GM12878 (cell line): ENCODE measurements at regions not wholly inside any gene's neighbourhood (a gene's known extent, or its start where the extent isn't known, plus 50 kb on each side); places are given as distances from the start of the nearest gene placed in this dataset.

Source experiments
- KLF5 ChIP-seq: fragments of 450-650 bp; IDR thresholded peaks from 2 replicates; pipeline ENCODE4 v1.6.1; 2014; ENCODE audit warnings: mild to moderate bottlenecking; ENCODE audit not compliant: partially characterized antibody
- RFX5 ChIP-seq: IDR thresholded peaks from 2 replicates; pipeline ENCODE4 v1.6.1; 2011; ENCODE audit warnings: low read depth, low read length, improper control_type of control experiment
- TF ChIP-seq, protein P1 (sequence below): fragments of 150-350 bp; IDR thresholded peaks from 2 replicates; pipeline ENCODE4 v1.6.1; 2014; ENCODE audit warnings: mild to moderate bottlenecking, low read depth, low read length
- TF ChIP-seq, protein P2 (sequence below): IDR thresholded peaks from 2 replicates; pipeline ENCODE4 v1.6.1; 2011; ENCODE audit warnings: mild to moderate bottlenecking, low read depth, low read length, moderate library complexity; ENCODE audit not compliant: insufficient replicate concordance
- TF ChIP-seq, protein P3 (sequence below): IDR thresholded peaks from 2 replicates; pipeline ENCODE4 v1.6.1; 2011; ENCODE audit warnings: low read depth, mild to moderate bottlenecking, low read length, moderate library complexity, borderline replicate concordance; ENCODE audit errors: extremely low read depth
- TF ChIP-seq, protein P4 (sequence below): fragments of 450-650 bp; IDR thresholded peaks from 2 replicates; pipeline ENCODE4 v1.6.1; 2017; ENCODE audit warnings: mild to moderate bottlenecking

DNA sequence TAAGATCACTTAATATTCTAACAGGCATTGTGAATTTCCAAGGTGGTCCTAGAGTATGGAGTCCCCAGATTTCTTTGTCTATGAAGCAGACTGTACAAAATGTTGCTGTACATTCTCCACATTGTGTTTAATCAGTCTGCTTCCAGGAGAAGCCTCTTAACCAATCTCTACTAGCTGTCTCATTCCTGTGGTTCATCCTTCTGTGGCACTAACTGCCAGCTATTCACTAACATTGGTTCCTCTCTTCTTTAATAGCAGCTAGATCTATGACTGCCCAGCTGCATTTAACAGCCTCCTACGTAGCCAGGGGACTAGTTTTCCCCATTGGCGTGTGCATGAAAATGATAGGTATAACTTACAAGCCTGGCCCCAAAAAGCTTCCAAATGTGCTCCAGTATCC lies 395.4 kb downstream of the SAMD5 start:
- TF ChIP-seq, protein P1, sequence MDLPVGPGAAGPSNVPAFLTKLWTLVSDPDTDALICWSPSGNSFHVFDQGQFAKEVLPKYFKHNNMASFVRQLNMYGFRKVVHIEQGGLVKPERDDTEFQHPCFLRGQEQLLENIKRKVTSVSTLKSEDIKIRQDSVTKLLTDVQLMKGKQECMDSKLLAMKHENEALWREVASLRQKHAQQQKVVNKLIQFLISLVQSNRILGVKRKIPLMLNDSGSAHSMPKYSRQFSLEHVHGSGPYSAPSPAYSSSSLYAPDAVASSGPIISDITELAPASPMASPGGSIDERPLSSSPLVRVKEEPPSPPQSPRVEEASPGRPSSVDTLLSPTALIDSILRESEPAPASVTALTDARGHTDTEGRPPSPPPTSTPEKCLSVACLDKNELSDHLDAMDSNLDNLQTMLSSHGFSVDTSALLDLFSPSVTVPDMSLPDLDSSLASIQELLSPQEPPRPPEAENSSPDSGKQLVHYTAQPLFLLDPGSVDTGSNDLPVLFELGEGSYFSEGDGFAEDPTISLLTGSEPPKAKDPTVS, result no peak
- TF ChIP-seq, protein P2, sequence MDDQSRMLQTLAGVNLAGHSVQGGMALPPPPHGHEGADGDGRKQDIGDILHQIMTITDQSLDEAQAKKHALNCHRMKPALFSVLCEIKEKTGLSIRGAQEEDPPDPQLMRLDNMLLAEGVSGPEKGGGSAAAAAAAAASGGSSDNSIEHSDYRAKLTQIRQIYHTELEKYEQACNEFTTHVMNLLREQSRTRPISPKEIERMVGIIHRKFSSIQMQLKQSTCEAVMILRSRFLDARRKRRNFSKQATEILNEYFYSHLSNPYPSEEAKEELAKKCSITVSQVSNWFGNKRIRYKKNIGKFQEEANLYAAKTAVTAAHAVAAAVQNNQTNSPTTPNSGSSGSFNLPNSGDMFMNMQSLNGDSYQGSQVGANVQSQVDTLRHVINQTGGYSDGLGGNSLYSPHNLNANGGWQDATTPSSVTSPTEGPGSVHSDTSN, result no peak
- no peak for TF ChIP-seq RFX5
- TF ChIP-seq, protein P3, sequence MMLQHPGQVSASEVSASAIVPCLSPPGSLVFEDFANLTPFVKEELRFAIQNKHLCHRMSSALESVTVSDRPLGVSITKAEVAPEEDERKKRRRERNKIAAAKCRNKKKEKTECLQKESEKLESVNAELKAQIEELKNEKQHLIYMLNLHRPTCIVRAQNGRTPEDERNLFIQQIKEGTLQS, result no peak
- no peak for TF ChIP-seq KLF5
- TF ChIP-seq, protein P4, sequence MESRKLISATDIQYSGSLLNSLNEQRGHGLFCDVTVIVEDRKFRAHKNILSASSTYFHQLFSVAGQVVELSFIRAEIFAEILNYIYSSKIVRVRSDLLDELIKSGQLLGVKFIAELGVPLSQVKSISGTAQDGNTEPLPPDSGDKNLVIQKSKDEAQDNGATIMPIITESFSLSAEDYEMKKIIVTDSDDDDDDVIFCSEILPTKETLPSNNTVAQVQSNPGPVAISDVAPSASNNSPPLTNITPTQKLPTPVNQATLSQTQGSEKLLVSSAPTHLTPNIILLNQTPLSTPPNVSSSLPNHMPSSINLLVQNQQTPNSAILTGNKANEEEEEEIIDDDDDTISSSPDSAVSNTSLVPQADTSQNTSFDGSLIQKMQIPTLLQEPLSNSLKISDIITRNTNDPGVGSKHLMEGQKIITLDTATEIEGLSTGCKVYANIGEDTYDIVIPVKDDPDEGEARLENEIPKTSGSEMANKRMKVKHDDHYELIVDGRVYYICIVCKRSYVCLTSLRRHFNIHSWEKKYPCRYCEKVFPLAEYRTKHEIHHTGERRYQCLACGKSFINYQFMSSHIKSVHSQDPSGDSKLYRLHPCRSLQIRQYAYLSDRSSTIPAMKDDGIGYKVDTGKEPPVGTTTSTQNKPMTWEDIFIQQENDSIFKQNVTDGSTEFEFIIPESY, result no peak
